Fibroblast of lung (primary cell): ENCODE measurements at regions not wholly inside any gene's neighbourhood (a gene's known extent, or its start where the extent isn't known, plus 50 kb on each side); places are given as distances from the start of the nearest gene placed in this dataset.

ENCODE experiments used
- EZH2 ChIP-seq: IDR thresholded peaks from 2 replicates; pipeline ENCODE4 v1.5.1; 2012; ENCODE audit warnings: low read length, control low read depth, mild to moderate bottlenecking; ENCODE audit errors: missing control alignments
- TF ChIP-seq, protein P1 (sequence below), 2 donors: IDR thresholded peaks in 1 of 2; conservative IDR thresholded peaks in 1 of 2; 1 replicate in 1 of 2; 2 replicates in 1 of 2; pipeline ENCODE4 v1.5.1; 2011 to 2012; ENCODE audit warnings: low read length in 2 of 2, control low read depth in 1 of 2, inconsistent platforms in 1 of 2, low read depth in 1 of 2, mild to moderate bottlenecking in 1 of 2

DNA sequence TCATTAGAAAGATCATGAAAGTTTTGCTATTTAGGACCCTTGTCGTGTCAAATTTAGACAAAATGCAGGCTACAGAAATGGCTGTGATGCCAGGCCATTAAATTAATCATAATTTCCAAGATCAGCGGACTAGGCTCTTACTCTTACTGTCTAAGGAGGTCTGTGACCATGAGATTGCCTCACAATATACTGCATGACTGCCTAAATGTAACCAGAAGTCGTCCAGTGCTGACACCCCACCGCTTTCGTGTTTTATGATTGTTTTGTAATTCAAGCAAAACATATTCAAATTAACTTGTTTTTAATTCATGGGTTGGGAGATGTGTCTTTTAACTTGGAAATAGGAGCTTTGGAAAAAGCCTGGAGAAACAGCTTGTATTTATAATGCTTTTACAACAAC, 947.5 kb downstream of the BRINP3 start:
- TF ChIP-seq, protein P1, sequence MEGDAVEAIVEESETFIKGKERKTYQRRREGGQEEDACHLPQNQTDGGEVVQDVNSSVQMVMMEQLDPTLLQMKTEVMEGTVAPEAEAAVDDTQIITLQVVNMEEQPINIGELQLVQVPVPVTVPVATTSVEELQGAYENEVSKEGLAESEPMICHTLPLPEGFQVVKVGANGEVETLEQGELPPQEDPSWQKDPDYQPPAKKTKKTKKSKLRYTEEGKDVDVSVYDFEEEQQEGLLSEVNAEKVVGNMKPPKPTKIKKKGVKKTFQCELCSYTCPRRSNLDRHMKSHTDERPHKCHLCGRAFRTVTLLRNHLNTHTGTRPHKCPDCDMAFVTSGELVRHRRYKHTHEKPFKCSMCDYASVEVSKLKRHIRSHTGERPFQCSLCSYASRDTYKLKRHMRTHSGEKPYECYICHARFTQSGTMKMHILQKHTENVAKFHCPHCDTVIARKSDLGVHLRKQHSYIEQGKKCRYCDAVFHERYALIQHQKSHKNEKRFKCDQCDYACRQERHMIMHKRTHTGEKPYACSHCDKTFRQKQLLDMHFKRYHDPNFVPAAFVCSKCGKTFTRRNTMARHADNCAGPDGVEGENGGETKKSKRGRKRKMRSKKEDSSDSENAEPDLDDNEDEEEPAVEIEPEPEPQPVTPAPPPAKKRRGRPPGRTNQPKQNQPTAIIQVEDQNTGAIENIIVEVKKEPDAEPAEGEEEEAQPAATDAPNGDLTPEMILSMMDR (conservative IDR thresholded peaks at IDR 0.05 in 1 of 2, IDR thresholded peaks at IDR 0.05 in 1 of 2; ENCODE audit: low read depth in 1 of 2, low read length in 2 of 2) = no peak
- no peak for TF ChIP-seq EZH2
